HG02763 (cell line): ENCODE measurements at regions not wholly inside any gene's neighbourhood (a gene's known extent, or its start where the extent isn't known, plus 50 kb on each side); places are given as distances from the start of the nearest gene placed in this dataset.
"Not testable (repeated sequence)": the region's sequence is repeated elsewhere in the genome, so short reads cannot be mapped to it uniquely, and the experiment has no call there.

ENCODE experiments used
- ATAC-seq: cut with Tn5 transposase; IDR thresholded peaks from one replicate; pipeline ENCODE4 v1.9.1; 2021; ENCODE audit warnings: mild to moderate bottlenecking, moderate library complexity; ENCODE audit not compliant: unreplicated experiment

DNA sequence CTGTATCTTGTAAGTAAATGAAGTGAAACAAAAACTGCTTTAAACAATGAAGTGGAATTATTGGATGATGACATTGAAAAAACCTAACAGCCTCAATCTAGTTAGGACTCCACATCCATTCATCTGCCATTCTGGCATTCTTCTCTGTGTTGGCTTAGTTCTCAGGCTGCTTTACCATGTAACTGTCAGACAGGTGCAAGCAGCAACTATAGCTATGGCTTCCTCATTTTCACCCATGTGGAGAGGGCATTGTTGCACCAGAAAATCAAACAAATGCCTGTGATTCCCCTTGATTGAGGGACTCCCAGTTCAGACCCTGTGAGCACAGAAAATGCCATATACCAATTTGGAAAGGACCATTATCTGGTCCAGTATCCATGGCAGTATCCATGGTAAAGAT lies 129.5 kb upstream of the NYAP2 start:
- no peak for ATAC-seq

DNA sequence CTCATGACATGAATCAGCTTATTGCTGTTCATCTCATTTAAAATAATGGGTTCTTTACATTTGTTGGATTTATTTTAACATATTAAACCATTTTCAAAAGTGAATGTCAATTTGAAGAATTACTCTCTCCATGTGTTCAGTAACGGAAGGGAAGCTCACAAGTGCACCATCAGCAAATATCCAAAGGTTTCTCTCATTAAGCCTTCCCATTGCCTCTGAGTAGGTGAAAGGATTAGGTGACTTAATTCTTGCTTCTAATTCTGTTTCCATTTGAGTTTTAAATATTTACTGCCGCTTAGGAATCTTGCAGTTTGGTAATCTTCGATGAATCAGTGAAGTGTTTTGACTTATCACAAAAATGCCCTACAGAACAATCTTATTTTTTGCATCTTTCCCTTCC lies 145.1 kb upstream of the NYAP2 start:
- ATAC-seq = no peak

DNA sequence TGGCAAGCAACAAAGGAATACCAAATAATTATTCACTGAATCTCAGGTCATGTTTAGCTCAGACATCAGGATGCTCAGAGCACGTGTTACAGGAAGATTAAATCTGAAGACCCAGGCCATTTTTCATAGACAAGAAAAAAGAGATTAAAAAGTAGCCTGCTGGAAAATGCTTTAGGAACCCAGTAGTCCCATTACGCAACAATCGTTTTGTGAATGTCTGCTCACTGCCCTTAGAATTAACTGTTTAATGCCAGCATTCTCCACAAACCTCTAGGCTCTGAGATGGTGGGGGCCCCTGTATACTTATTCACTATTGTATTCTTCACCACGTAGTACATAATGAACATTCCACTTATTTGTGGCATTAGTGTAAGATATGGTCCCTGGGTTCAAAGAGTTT lies 154.6 kb upstream of the NYAP2 start:
- ATAC-seq = no peak

DNA sequence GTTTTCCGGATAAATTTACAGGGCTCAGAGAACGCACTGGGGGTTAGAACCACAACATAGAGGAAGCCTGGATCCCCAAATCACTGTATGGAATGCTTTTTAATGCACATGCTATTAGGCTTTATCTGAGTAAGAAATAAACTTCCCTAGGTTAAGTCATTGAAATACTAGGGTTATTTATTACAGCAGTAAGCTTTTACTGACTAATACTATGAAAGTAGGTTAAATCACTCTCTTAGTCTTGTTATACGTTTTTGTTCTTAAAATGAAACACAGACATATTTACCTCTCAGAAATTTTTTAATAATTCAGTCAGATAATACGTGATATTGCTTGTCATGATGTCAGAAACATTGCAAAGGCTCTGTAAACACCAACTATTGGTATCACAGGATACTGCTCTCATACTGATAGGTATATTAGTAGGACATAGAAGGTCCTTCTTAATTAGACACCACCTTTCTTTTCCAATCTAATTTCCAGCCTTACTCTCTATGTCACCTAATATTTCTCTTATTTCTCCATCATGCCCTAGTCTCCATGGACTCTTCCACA lies 162.7 kb upstream of the NYAP2 start:
- no peak for ATAC-seq

DNA sequence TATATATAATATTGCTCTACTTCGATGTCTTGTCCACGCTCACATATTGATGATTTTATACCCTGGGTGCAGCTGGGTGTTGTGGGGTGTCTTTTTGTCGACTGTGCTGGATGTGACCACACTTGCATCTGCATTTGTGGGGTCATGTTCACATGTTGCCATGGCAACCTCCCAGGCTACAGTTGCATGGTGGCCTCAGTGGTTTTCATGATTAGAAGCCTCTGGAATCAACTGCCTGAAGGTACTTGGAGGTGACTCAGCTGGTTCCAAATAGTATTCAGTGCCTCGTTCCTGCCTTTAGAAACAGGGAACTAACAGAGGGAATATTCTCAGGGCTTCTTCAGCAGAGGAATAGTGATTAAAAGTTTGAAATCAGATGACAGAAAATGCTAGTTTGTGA lies 166.3 kb upstream of the NYAP2 start:
- no peak for ATAC-seq

DNA sequence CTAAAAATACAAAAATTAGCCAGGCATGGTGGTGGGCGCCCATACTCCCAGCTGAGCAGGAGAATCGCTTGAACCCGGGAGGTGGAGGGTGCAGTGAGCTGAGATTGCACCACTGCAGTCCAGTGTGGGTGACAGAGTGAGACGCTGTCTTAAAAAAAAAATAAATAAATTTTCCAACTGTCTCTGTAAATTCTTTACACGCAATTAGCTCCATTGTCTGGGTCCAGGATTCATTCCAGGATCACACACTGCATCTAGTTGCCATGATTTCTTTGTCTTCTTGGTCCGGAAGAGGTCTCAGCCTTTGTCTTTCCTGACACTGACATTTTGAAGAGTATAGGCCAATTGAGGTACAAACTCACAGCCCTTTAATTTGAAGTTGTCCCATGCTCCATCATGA lies 167.6 kb upstream of the NYAP2 start:
- no peak for ATAC-seq

DNA sequence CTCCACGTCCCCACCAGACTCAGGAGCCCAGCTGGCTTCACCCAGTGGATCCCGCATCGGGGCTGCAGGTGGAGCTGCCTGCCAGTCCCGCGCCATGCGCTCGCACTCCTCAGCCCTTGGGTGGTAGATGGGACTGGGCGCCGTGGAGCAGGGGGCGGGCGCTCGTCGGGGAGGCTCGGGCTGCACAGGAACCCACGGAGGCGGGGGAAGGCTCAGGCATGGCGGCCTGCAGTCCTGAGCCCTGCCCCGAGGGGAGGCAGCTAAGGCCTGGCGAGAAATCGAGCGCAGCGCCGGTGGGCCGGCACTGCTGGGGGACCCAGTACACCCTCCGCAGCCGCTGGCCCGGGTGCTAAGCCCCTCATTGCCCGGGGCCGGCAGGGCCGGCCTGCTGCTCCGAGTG lies 170.2 kb upstream of the NYAP2 start:
- not testable (repeated sequence) for ATAC-seq

DNA sequence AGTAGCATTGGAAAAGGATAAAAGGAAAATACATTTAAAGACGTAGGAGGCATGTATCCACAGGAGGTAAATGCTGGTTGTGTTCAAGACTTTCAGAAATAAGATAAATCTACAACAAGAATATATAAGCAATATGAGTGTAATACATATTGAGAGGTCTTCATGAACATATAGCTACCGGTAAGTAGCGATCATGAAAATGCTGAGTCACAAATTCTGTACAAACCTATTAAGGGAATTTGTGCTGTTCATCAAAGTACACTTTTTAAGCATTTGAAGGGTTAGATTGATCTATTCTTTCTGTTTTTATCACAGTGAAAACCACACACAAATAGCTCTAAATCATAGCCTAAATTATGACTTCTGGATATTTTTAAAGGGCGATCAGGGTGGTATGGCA lies 173.1 kb upstream of the NYAP2 start:
- ATAC-seq = no peak

DNA sequence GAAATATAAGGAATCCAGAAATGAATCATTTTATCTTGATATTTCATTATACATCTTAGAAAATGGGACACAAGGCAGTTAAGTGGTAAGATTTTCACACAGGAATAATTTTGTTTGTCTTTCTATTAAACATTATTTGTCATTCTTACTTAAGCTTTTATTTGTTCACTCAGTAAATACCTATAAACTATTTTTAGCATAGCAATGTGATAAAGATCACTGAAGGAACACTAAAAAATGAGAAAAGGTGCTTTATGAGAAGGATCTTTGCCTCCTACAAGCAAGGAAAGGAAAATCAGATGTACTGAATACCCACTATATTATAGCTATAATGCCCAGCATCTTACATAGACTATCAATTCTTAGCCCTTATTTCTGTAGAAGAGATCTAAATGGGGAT lies 176.2 kb upstream of the NYAP2 start:
- ATAC-seq = no peak

DNA sequence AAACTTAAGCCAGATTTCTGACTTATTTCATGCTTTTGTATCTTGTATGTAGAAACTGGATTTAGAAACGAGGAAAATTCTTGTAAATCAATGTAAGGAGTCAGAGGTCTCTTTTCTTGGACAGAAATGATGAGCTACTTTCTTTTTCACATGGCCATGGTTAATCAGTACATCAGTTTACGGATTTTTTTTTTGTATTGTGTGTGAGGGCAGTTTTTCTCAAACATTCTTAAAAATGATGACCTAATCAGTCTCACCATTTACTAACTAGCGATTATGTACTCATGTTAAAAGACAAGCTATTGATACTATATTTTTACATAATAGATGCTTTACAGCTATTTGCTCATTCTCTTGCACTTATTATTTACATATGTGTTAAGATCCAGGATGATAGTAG lies 165.2 kb upstream of the DOCK10 start:
- ATAC-seq = no peak

DNA sequence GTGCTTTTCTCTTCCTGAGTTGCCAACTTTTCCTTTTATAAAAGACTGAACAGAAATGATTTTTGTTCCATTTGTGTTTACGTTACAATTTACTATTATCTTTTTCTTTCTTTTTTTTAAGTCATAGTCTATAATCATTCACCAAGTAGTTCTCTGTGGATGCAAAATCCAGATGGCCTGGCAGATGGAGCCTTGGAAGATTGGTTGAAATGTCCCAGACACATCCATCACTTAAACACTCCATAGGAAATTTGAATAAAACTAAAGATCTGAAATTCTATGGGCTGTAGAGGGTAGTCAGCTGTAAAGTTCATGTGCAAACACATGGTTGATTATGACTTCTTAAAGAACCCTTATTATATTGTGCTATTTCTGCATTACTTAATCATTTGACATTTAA lies 164.8 kb upstream of the DOCK10 start:
- ATAC-seq = no peak

DNA sequence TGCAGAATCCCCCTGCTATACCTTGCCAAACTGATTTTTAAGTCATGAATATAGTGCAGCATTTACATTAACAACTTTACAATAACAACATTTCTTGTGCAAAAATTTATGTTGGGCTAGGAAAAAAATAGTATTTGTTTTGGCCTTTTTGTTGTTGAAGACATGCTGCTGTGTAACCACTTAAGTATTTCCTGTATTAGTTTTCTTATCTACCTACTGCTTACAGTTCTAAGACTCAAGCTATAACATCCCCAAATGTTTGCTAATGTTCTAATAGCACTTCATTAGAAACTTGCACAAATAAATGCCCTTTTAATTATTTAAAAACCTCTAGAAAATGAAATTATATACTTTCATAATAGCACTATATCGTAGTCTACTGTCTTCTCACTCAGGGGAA lies 154.3 kb upstream of the DOCK10 start:
- ATAC-seq = no peak

DNA sequence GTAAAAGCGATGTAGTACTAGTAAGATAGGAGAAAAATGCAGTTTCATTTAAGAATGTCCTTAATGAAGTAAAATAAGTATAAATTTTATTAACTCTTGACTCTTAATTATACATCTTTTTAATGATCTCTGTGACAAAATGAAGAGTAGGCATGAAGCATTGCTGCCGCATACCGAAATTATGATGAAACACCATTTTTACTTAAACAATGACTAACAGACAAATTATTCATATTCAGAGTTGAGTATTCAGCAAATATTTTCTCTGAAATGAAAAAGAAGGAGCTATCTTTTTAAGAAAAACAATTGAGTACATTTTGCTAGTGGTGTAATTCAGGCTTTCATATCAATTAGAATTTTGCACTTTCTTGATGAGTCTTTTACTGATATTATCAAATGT lies 150.6 kb upstream of the DOCK10 start:
- ATAC-seq = no peak

DNA sequence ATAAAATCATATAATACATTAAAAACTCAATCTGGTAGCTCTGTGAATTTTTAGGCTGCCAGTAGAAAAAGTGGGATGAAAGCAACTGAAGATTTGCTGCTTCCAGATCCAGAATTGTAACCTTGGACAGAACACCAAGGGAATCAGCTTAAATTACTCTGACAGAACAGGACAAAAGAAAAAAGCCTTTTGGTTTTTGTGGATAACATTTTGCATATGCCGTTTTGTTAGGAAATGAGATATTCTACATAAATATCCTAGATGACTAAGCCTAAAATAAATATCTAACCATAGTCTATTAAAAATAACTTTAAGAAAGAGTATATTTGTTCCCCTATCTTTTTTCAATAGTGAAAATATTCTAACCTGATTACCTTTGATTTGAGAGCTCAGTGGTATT lies 148.7 kb upstream of the DOCK10 start:
- ATAC-seq = no peak

DNA sequence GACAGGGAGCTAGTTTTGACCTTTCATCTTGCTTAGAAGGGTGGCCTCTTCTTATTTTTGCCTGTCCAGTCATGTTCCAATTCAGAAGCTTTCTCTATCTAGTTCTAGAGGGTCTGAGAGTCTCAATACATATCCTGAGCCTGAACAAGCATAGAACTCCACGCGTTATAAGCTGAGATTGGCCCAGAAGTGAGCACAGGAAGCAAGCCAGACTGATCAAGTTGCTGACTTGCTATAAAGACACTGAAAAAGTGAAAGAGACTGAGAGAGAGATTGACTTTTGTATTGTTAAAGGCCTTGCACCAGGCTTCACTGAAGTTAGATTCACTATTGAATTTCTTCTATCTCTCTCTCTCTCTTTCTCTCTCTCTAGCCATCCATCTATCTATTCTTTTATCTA lies 142.7 kb upstream of the DOCK10 start:
- no peak for ATAC-seq

DNA sequence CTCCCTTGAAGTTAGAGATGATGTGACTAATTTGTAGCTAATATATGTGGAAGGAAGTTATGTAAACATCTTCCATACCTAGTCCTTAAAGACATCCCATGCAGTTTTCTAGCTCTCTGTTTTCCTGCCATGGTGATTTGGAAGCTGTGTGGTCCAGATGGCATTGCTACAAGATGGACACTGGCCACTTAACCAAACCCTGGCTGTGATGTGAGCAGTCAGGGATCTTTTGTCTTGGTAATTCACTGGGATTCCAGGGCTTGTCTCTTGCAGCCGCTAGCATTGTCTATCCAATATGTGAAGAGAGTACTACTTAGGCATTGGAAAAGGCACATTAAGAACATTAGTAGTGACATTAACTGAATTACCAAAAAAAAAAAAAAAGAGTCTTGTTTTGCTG lies 139.9 kb upstream of the DOCK10 start:
- ATAC-seq = no peak

DNA sequence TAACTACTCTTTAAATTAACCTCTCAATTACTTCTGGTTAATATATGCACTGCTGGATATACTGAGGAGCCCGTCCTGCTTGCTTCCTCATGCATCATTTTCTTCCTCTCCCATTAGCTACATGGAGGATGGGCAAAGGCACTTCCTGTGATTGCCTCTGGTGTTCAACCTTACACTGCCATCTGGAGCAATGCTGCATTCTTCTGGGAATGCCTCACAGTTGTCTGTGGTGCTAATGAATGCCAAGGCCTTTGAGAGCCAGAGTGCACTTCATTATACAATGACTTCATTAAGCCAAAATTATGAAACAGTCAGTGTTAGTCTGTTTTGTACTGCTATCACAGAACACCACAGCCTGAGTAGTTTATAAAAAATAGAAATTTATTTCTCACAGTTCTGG lies 134.8 kb upstream of the DOCK10 start:
- ATAC-seq = no peak

DNA sequence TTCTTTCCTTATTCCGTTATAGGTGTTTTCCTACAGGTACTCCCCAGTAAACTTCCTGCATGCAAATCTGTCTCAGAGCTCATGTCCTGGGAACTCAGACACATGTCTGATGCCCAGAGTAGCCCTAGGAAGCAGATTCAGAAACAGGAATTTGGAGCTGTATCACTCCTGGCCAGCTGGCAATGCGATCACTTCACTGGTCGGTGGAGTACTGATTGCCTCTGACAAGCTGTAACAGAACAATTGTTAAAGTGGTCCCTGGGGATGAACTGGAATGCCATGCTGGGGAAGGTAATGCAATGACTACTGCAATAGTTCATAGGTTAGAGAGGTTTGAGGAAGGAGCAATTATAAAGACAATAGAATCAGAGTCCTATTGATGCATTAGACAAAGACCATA lies 131.6 kb upstream of the DOCK10 start:
- no peak for ATAC-seq

DNA sequence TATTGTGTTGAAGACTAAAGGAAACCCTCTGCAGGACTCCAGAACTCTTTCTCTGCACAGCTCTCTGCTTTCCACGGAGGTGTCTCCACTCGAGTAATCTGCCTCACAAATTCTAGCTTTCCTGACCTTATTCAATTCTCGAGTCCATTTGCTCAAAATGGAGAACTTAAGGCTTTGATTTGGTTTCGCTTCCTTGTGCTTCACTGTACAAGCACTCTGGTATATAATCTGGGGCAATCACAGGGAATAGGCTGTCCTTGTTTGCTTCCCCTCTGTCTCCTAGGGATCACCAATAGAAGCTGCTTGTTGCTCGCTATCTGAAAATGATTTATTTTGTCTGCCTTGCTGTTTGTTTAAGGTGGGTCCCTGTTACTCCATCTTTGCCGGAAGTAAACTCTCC lies 129.1 kb upstream of the DOCK10 start:
- no peak for ATAC-seq

DNA sequence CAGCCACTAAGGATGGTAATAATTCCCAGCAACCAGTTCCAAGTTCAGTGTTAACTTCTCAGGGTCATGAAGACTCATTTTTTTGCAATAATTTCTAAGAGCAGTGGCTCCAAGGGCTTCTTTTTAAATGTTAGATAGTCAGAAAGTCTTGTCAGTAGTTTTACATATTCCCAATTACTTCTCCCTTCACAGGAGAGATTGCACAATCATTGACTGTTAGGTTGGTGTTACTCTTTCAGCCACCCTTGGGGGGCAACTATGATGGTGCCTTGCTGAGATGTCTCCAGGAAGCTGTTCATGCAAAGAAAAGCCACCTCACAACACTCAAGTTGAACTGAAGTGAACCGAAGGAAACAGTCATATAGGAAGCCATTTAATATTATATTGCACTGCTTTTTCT lies 127.9 kb upstream of the DOCK10 start:
- no peak for ATAC-seq

DNA sequence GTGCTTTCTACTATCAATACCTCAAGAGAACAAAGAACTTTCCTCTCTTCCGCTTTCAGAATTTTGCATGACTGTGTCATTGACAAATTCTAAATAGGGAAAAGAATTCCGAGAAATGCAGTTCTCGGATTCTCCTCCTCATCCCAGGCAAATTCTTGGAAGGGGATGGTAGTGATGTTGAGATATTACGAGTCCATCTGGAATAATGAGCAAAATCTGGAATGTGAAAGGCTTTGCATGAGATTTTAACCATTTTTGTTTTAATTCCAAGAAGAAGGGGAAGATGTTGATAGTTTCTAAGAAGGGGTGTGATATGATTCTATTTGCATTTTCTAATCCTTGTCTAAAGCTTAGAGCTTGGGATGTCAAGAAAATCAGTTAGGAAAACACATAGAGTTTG lies 127.1 kb upstream of the DOCK10 start:
- ATAC-seq = no peak

DNA sequence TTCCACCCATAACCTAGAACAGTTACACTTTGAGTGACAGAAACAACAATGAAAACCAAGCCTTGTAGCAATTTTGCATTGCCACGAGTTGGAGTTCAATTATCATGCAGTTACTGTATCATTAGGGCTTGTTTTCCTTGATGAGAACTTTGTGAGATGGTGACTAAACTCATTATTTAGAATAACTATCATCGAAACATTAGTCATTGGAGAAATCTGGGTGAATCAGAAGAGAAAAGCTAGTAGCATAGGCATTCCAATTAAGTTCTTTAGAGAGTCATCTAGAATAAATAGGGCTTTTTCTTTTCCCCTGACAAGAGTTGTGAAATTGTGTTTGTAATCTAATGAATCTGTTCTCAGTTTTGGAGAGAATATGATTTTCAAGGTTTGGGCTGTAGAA lies 122.8 kb upstream of the DOCK10 start:
- no peak for ATAC-seq

DNA sequence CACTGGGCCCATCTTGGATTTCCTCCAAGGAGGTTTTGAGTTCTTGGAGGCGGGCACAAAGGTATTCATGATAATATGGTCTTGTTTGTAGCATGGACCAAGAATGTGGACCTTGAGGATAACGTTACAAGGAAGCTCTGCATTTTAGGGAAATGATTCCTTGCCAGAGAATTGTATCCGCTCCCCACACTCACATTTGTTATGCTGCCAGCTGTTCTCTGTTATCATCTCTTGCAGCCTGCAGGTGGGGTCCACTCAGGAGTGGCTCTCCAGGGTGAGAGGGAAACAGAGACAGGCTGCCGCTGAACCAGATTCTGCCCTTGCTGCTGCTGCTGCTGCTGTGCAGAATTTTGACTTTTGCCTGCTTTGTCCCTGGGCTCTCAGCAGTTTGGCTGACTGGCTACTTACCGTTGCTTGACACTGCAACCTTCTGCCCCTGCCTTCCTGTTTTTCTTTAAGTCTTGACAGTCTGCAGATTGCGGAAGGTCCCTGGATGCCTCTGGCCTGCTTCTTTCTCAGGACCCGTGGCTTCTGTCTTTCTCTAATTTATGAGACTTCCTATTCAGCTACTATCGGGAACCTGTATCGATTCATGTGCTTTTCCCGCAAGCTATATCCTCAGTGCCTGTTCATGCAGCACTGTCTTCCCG lies 122.3 kb upstream of the DOCK10 start:
- ATAC-seq = no peak
